IPS-18a (cell line): ENCODE measurements at regions not wholly inside any gene's neighbourhood (a gene's known extent, or its start where the extent isn't known, plus 50 kb on each side); places are given as distances from the start of the nearest gene placed in this dataset.
A peak's percentile ranks its signal among the peaks of the same experiment; 100 is the strongest.
"Not testable (repeated sequence)": the region's sequence is repeated elsewhere in the genome, so short reads cannot be mapped to it uniquely, and the experiment has no call there.

Experiments used
- H3K27ac ChIP-seq: one replicate; pipeline ENCODE4 v1.5.1; 2013; ENCODE audit warnings: low read length
- H3K27me3 ChIP-seq: one replicate; pipeline ENCODE4 v1.6.1; 2013; ENCODE audit warnings: mild to moderate bottlenecking, low read length; ENCODE audit not compliant: control insufficient read depth, insufficient read depth
- H3K36me3 ChIP-seq: one replicate; pipeline ENCODE4 v1.6.1; 2013; ENCODE audit warnings: low read depth, low read length; ENCODE audit not compliant: control insufficient read depth
- H3K4me1 ChIP-seq: one replicate; pipeline ENCODE4 v1.6.1; 2013; ENCODE audit warnings: low read depth, low read length; ENCODE audit not compliant: control insufficient read depth
- H3K4me3 ChIP-seq: one replicate; pipeline ENCODE4 v1.5.1; 2013; ENCODE audit warnings: low read length
- H3K9ac ChIP-seq: one replicate; pipeline ENCODE4 v1.6.1; 2013; ENCODE audit warnings: mild to moderate bottlenecking, low read length, moderate library complexity
- H3K9me3 ChIP-seq: one replicate; pipeline ENCODE4 v1.6.1; 2013; ENCODE audit warnings: low read depth, low read length; ENCODE audit not compliant: control insufficient read depth

- Histone ChIP-seq H3K4me3 (no peak overlapping the region), H3K9me3 (peaks cover 10% of the 10 kb centered on the region), H3K4me1 (no peaks in the 10 kb centered on the region), H3K9ac (no peak overlapping the region), H3K27ac (no peak overlapping the region), H3K27me3 (no peaks in the 10 kb centered on the region), H3K36me3 (no peaks in the 10 kb centered on the region)
Measured at GRCh38 chr7:153701678-153702077, 350.5 kb upstream of the DPP6 start.

GRCh38 chr7:153723892-153724291 is 328.3 kb upstream of the DPP6 start:
- not testable (repeated sequence) for H3K9me3 ChIP-seq, H3K4me1 ChIP-seq, H3K27ac ChIP-seq, H3K9ac ChIP-seq, H3K36me3 ChIP-seq, H3K27me3 ChIP-seq, H3K4me3 ChIP-seq

- H3K36me3 ChIP-seq, H3K9me3 ChIP-seq, H3K4me1 ChIP-seq, H3K4me3 ChIP-seq, H3K9ac ChIP-seq, H3K27ac ChIP-seq, H3K27me3 ChIP-seq: not testable (repeated sequence)
Measured at GRCh38 chr7:153731504-153731903, 320.7 kb upstream of the DPP6 start.

- not testable (repeated sequence) for H3K4me1 ChIP-seq, H3K27ac ChIP-seq, H3K9me3 ChIP-seq, H3K9ac ChIP-seq, H3K36me3 ChIP-seq, H3K4me3 ChIP-seq
- peaks cover 14% of the 10 kb centered on the region for H3K27me3 ChIP-seq
Measured at GRCh38 chr7:153743434-153743833, 308.8 kb upstream of the DPP6 start.

GRCh38 chr7:153747969-153748368 is 304.2 kb upstream of the DPP6 start:
- not testable (repeated sequence) for H3K9me3 ChIP-seq, H3K27ac ChIP-seq, H3K4me3 ChIP-seq, H3K36me3 ChIP-seq, H3K9ac ChIP-seq, H3K4me1 ChIP-seq
- H3K27me3 ChIP-seq: peaks cover 27% of the 10 kb centered on the region

- not testable (repeated sequence) for H3K27ac ChIP-seq, H3K36me3 ChIP-seq, H3K4me1 ChIP-seq, H3K9ac ChIP-seq, H3K9me3 ChIP-seq
- peak overlapping the region; percentile 24 for H3K4me3 ChIP-seq
- peaks cover 27% of the 10 kb centered on the region for H3K27me3 ChIP-seq
Measured at GRCh38 chr7:153748885-153749284, 303.3 kb upstream of the DPP6 start.

- not testable (repeated sequence) for H3K27ac ChIP-seq, H3K27me3 ChIP-seq, H3K4me1 ChIP-seq, H3K4me3 ChIP-seq, H3K9me3 ChIP-seq, H3K36me3 ChIP-seq, H3K9ac ChIP-seq
Measured at GRCh38 chr7:153765869-153766268, 286.3 kb upstream of the DPP6 start.

GRCh38 chr7:153766926-153767325 is 285.3 kb upstream of the DPP6 start:
- not testable (repeated sequence) for H3K9ac ChIP-seq, H3K27me3 ChIP-seq, H3K4me1 ChIP-seq, H3K36me3 ChIP-seq, H3K9me3 ChIP-seq, H3K4me3 ChIP-seq, H3K27ac ChIP-seq

- Histone ChIP-seq H3K4me1 (no peaks in the 10 kb centered on the region), H3K27me3 (no peaks in the 10 kb centered on the region), H3K9ac (no peak overlapping the region), H3K36me3 (no peaks in the 10 kb centered on the region), H3K4me3 (no peak overlapping the region), H3K9me3 (no peaks in the 10 kb centered on the region), H3K27ac (no peak overlapping the region)
Measured at GRCh38 chr7:153772966-153773365, 279.2 kb upstream of the DPP6 start.

GRCh38 chr7:153776940-153777339 is 275.3 kb upstream of the DPP6 start:
- not testable (repeated sequence) for H3K4me1 ChIP-seq, H3K27me3 ChIP-seq, H3K9me3 ChIP-seq, H3K4me3 ChIP-seq, H3K36me3 ChIP-seq, H3K27ac ChIP-seq, H3K9ac ChIP-seq

- not testable (repeated sequence) for H3K9me3 ChIP-seq
Measured at GRCh38 chr7:153797363-153797762, 254.8 kb upstream of the DPP6 start.

GRCh38 chr7:153808117-153808516 is 244.1 kb upstream of the DPP6 start:
- Histone ChIP-seq H3K9me3 (no peaks in the 10 kb centered on the region), H3K4me1 (no peaks in the 10 kb centered on the region), H3K9ac (no peak overlapping the region), H3K4me3 (no peak overlapping the region), H3K27ac (no peak overlapping the region), H3K36me3 (no peaks in the 10 kb centered on the region), H3K27me3 (no peaks in the 10 kb centered on the region)

More at GRCh38 chr7:153797363-153797762, 254.8 kb upstream of the DPP6 start:
- H3K27me3 ChIP-seq, H3K36me3 ChIP-seq, H3K27ac ChIP-seq, H3K4me3 ChIP-seq, H3K9ac ChIP-seq, H3K4me1 ChIP-seq: not testable (repeated sequence)

GRCh38 chr7:153829525-153829924 is 222.7 kb upstream of the DPP6 start:
- Histone ChIP-seq H3K4me3 (no peak overlapping the region), H3K9ac (no peak overlapping the region), H3K27me3 (no peaks in the 10 kb centered on the region), H3K36me3 (no peaks in the 10 kb centered on the region), H3K4me1 (no peaks in the 10 kb centered on the region), H3K9me3 (peaks cover 10% of the 10 kb centered on the region), H3K27ac (no peak overlapping the region)
